ENCODE measurements at regions not wholly inside any gene's neighbourhood (a gene's known extent, or its start where the extent isn't known, plus 50 kb on each side); places are given as distances from the start of the nearest gene placed in this dataset.

- Histone ChIP-seq H4K20me1 (ENCODE audit: insufficient read depth, low read length) (no peaks in the 10 kb centered on the region), H3K79me2 (ENCODE audit: low read length) (no peaks in the 10 kb centered on the region), H3F3A (ENCODE audit: insufficient read depth, low read length) (no peaks in the 10 kb centered on the region), H3K9me3 (replicated peaks; ENCODE audit: insufficient read depth, low read length) (no peaks in the 10 kb centered on the region), H2AFZ (ENCODE audit: low read length) (no peak overlapping the region), H3K9ac (ENCODE audit: low read length) (no peak overlapping the region), H3K4me1 (ENCODE audit: low read length) (no peaks in the 10 kb centered on the region), H3K36me3 (replicated peaks; ENCODE audit: insufficient read depth, low read length) (no peaks in the 10 kb centered on the region), H3K4me2 (ENCODE audit: low read depth, low read length) (no peak overlapping the region), H3K27me3 (replicated peaks; ENCODE audit: insufficient read depth, low read length) (no peaks in the 10 kb centered on the region), H3K27ac (ENCODE audit: low read length) (no peak overlapping the region), H3K9me2 (replicated peaks; ENCODE audit: insufficient read depth, low read length) (no peaks in the 10 kb centered on the region), H3K4me3 (ENCODE audit: low read length) (no peak overlapping the region)
- no peak for DNase-seq
- no peak for TF ChIP-seq EZH2phosphoT487 (IDR thresholded peaks at IDR 0.05; ENCODE audit: low read length)
- TF ChIP-seq CTCF (IDR thresholded peaks at IDR 0.05; ENCODE audit: low read length) = no peak
- TF ChIP-seq EZH2 (optimal IDR thresholded peaks at IDR 0.05; ENCODE audit: low read depth, low read length) = no peak
These were observed 59.9 kb upstream of the FGFR2 start for GRCh38 chr10:121658111-121658510.

- no peaks in the 10 kb centered on the region for H3K9me3 ChIP-seq (replicated peaks; ENCODE audit: insufficient read depth, low read length)
- H3F3A ChIP-seq (ENCODE audit: insufficient read depth, low read length) = no peaks in the 10 kb centered on the region
- H3K4me2 ChIP-seq (ENCODE audit: low read depth, low read length) = no peak overlapping the region
These were observed 57.3 kb upstream of the FGFR2 start for GRCh38 chr10:121655254-121656144.

GRCh38 chr10:121654021-121654545, 55.8 kb upstream of the FGFR2 start:
- Histone ChIP-seq H3K4me1 (ENCODE audit: low read length) (no peaks in the 10 kb centered on the region), H3K9me2 (replicated peaks; ENCODE audit: insufficient read depth, low read length) (no peaks in the 10 kb centered on the region), H3K36me3 (replicated peaks; ENCODE audit: insufficient read depth, low read length) (no peaks in the 10 kb centered on the region), H3K4me3 (ENCODE audit: low read length) (no peak overlapping the region), H3K4me2 (ENCODE audit: low read depth, low read length) (no peak overlapping the region), H3K27ac (ENCODE audit: low read length) (no peak overlapping the region), H2AFZ (ENCODE audit: low read length) (no peak overlapping the region), H3K79me2 (ENCODE audit: low read length) (no peaks in the 10 kb centered on the region), H3F3A (ENCODE audit: insufficient read depth, low read length) (no peaks in the 10 kb centered on the region), H4K20me1 (ENCODE audit: insufficient read depth, low read length) (no peaks in the 10 kb centered on the region), H3K9me3 (replicated peaks; ENCODE audit: insufficient read depth, low read length) (no peaks in the 10 kb centered on the region), H3K27me3 (replicated peaks; ENCODE audit: insufficient read depth, low read length) (no peaks in the 10 kb centered on the region), H3K9ac (ENCODE audit: low read length) (no peak overlapping the region)
- no peak for TF ChIP-seq EZH2phosphoT487 (IDR thresholded peaks at IDR 0.05; ENCODE audit: low read length)
- TF ChIP-seq CTCF (IDR thresholded peaks at IDR 0.05; ENCODE audit: low read length) = no peak
- no peak for TF ChIP-seq EZH2 (optimal IDR thresholded peaks at IDR 0.05; ENCODE audit: low read depth, low read length)
- no peak for DNase-seq

More at GRCh38 chr10:121655254-121656144, 57.3 kb upstream of the FGFR2 start:
- Histone ChIP-seq H2AFZ (ENCODE audit: low read length) (no peak overlapping the region), H3K27ac (ENCODE audit: low read length) (no peak overlapping the region), H3K79me2 (ENCODE audit: low read length) (no peaks in the 10 kb centered on the region), H3K27me3 (replicated peaks; ENCODE audit: insufficient read depth, low read length) (no peaks in the 10 kb centered on the region), H3K36me3 (replicated peaks; ENCODE audit: insufficient read depth, low read length) (no peaks in the 10 kb centered on the region), H3K9me2 (replicated peaks; ENCODE audit: insufficient read depth, low read length) (no peaks in the 10 kb centered on the region), H3K4me1 (ENCODE audit: low read length) (no peaks in the 10 kb centered on the region), H4K20me1 (ENCODE audit: insufficient read depth, low read length) (no peaks in the 10 kb centered on the region), H3K9ac (ENCODE audit: low read length) (no peak overlapping the region), H3K4me3 (ENCODE audit: low read length) (no peak overlapping the region)
- DNase-seq = no peak
- no peak for TF ChIP-seq EZH2phosphoT487 (IDR thresholded peaks at IDR 0.05; ENCODE audit: low read length)
- no peak for TF ChIP-seq CTCF (IDR thresholded peaks at IDR 0.05; ENCODE audit: low read length)
- no peak for TF ChIP-seq EZH2 (optimal IDR thresholded peaks at IDR 0.05; ENCODE audit: low read depth, low read length)
